ENCODE measurements at regions not wholly inside any gene's neighbourhood (a gene's known extent, or its start where the extent isn't known, plus 50 kb on each side); places are given as distances from the start of the nearest gene placed in this dataset.

DNA sequence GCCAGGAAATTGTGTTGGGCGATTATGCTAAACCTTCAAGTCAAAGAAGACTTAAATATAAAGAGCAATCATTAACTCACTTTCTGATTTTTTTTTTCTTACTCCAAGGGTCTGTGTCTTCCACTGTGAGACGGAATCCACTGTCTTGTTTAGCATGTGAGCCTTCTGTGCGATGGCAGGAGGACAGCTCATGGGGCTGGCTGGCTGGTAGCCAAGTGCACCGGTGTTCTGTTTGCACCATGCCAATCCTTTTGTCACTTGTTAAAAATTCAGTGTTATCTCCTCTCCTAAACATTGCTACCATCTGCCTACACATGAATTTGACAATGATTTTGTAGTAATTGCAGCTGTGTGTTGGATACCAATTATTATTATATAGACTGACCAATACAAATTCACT is 1056.3 kb upstream of the IGFBP7 start:
- intact Hi-C loops (cut with micrococcal nuclease; ENCODE audit: unreplicated experiment), result no loop called here
- no peak for DNase-seq (ENCODE audit: low spot score)
- Histone ChIP-seq H3K9me2 (ENCODE audit: insufficient read depth, low read length) (no peaks in the 10 kb centered on the region), H3K36me3 (ENCODE audit: insufficient read depth, low read length) (no peaks in the 10 kb centered on the region), H3K79me2 (ENCODE audit: insufficient read depth, low read depth, low read length) (no peaks in the 10 kb centered on the region), H3K9me3 (ENCODE audit: low read length) (no peaks in the 10 kb centered on the region), H3K4me2 (ENCODE audit: low read length) (no peak overlapping the region), H3K4me1 (ENCODE audit: insufficient read depth, low read length, poor library complexity, severe bottlenecking) (no peaks in the 10 kb centered on the region), H3K4me3 (ENCODE audit: low read depth, low read length, poor library complexity, severe bottlenecking) (no peak overlapping the region), H2AFZ (ENCODE audit: low read length) (no peak overlapping the region), H3K27ac (ENCODE audit: low read depth, low read length, poor library complexity, severe bottlenecking) (no peak overlapping the region), H4K20me1 (ENCODE audit: insufficient read depth, low read length) (no peaks in the 10 kb centered on the region)
- TF ChIP-seq CTCF (conservative IDR thresholded peaks at IDR 0.05; ENCODE audit: low read length), result no peak
- TF ChIP-seq EZH2phosphoT487 (IDR thresholded peaks at IDR 0.05; ENCODE audit: borderline replicate concordance, low read depth, low read length), result no peak
- POLR2A ChIA-PET, result interaction anchor here (1.2 kb wide), 1 partner anchor 10 kb away, joined by 3 read pairs; no protein-coding TSS in a partner anchor
- CTCF ChIA-PET (ENCODE audit: unreplicated experiment), result no interaction called here
- no TSS peak for BruUV-seq (replicated peaks)

DNA sequence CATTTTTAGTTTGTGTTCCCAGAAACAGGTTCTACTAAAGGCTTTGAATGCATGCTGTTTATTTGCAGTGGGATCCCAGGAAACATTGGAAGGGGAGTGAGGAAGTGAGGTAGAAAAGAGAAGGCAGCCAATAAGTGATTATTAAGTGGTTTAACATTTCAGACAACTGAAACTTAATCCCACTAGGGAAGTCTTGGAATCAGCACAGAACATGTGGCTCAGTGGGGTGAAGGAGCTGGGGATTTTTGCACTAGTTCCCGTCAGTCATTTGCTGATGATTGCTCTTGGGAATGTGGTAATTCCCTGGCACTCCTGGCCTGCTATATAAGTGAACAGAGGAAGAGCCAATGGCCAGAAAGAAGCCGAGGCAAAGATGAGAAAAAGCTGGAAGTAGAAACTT is 1053.0 kb upstream of the IGFBP7 start:
- POLR2A ChIA-PET, result interaction anchor here (0.6 kb wide), 1 partner anchor 24 kb away, joined by 3 read pairs; no protein-coding TSS in a partner anchor
- no peak for TF ChIP-seq EZH2phosphoT487 (IDR thresholded peaks at IDR 0.05; ENCODE audit: borderline replicate concordance, low read depth, low read length)
- TF ChIP-seq CTCF (conservative IDR thresholded peaks at IDR 0.05; ENCODE audit: low read length), result no peak
- intact Hi-C loops (cut with micrococcal nuclease; ENCODE audit: unreplicated experiment), result no loop called here
- H3K79me2 ChIP-seq (ENCODE audit: insufficient read depth, low read depth, low read length), result no peaks in the 10 kb centered on the region
- no peaks in the 10 kb centered on the region for H3K9me3 ChIP-seq (ENCODE audit: low read length)
- no peak overlapping the region for H3K4me2 ChIP-seq (ENCODE audit: low read length)
- no peak overlapping the region for H3K4me3 ChIP-seq (ENCODE audit: low read depth, low read length, poor library complexity, severe bottlenecking)
- no peaks in the 10 kb centered on the region for H3K36me3 ChIP-seq (ENCODE audit: insufficient read depth, low read length)
- DNase-seq (ENCODE audit: low spot score), result no peak
- BruUV-seq (replicated peaks), result no TSS peak
- CTCF ChIA-PET (ENCODE audit: unreplicated experiment), result no interaction called here
- H3K27ac ChIP-seq (ENCODE audit: low read depth, low read length, poor library complexity, severe bottlenecking), result no peak overlapping the region
- H4K20me1 ChIP-seq (ENCODE audit: insufficient read depth, low read length), result no peaks in the 10 kb centered on the region
- no peak overlapping the region for H2AFZ ChIP-seq (ENCODE audit: low read length)
- H3K9me2 ChIP-seq (ENCODE audit: insufficient read depth, low read length), result no peaks in the 10 kb centered on the region
- no peaks in the 10 kb centered on the region for H3K4me1 ChIP-seq (ENCODE audit: insufficient read depth, low read length, poor library complexity, severe bottlenecking)

GRCh38 chr4:58149404-58150085 is 1039.4 kb upstream of the IGFBP7 start:
- no peak overlapping the region for H3K4me3 ChIP-seq (ENCODE audit: low read depth, low read length, poor library complexity, severe bottlenecking)
- H3K9me2 ChIP-seq (ENCODE audit: insufficient read depth, low read length), result no peaks in the 10 kb centered on the region
- TF ChIP-seq EZH2phosphoT487 (IDR thresholded peaks at IDR 0.05; ENCODE audit: borderline replicate concordance, low read depth, low read length) (no peak), CTCF (conservative IDR thresholded peaks at IDR 0.05; ENCODE audit: low read length) (no peak)
- no peak overlapping the region for H3K27ac ChIP-seq (ENCODE audit: low read depth, low read length, poor library complexity, severe bottlenecking)
- no peak overlapping the region for H2AFZ ChIP-seq (ENCODE audit: low read length)
- no peaks in the 10 kb centered on the region for H3K9me3 ChIP-seq (ENCODE audit: low read length)
- H3K4me1 ChIP-seq (ENCODE audit: insufficient read depth, low read length, poor library complexity, severe bottlenecking), result no peaks in the 10 kb centered on the region
- intact Hi-C loops (cut with micrococcal nuclease; ENCODE audit: unreplicated experiment), result no loop called here
- no peak overlapping the region for H3K4me2 ChIP-seq (ENCODE audit: low read length)
- no TSS peak for BruUV-seq (replicated peaks)
- DNase-seq (ENCODE audit: low spot score), result no peak
- no peaks in the 10 kb centered on the region for H4K20me1 ChIP-seq (ENCODE audit: insufficient read depth, low read length)
- CTCF ChIA-PET (ENCODE audit: unreplicated experiment), result no interaction called here
- no peaks in the 10 kb centered on the region for H3K36me3 ChIP-seq (ENCODE audit: insufficient read depth, low read length)
- no peaks in the 10 kb centered on the region for H3K79me2 ChIP-seq (ENCODE audit: insufficient read depth, low read depth, low read length)
- POLR2A ChIA-PET, result no interaction called here
